CD4-positive, alpha-beta T cell (primary cell): ENCODE measurements at regions not wholly inside any gene's neighbourhood (a gene's known extent, or its start where the extent isn't known, plus 50 kb on each side); places are given as distances from the start of the nearest gene placed in this dataset.
A peak's percentile ranks its signal among the peaks of the same experiment; 100 is the strongest.

Experiments
- ATAC-seq: fragments of 200-7000 bp; cut with Tn5 transposase; one replicate; pipeline ENCODE4 v1.10.0; 2022; ENCODE audit warnings: mild to moderate bottlenecking; ENCODE audit not compliant: poor library complexity
- CTCF ChIA-PET: fragments of 350-600 bp; sonication (Branson Sonifier 250); formaldehyde crosslinking; loops from one replicate; lab custom pipeline; 2021; ENCODE audit warnings: antibody characterized with exemption, inconsistent platforms; lab: Charles Lee
- POLR2A ChIA-PET: fragments of 350-600 bp; sonication (Branson Sonifier 250); formaldehyde crosslinking; loops from one replicate; lab custom pipeline; 2021; ENCODE audit warnings: antibody characterized with exemption, inconsistent platforms; lab: Charles Lee
- DNase-seq, 14 experiments: peaks; one replicate each; pipeline ENCODE4 v3.0.0-alpha.2; 2013 to 2020; ENCODE audit warnings: mixed read lengths in 2 of 14
- H3K27ac ChIP-seq, 2 donors: one replicate each; pipeline versions ENCODE4 v1.5.1 to v1.7.0; 2013; ENCODE audit warnings: low read length in 2 of 2, low read depth in 1 of 2, mild to moderate bottlenecking in 1 of 2
- H3K27me3 ChIP-seq, 2 experiments: 1 replicate in 1 of 2; 2 replicates in 1 of 2; pipeline versions ENCODE4 v1.6.1 to v1.7.0; 2013; ENCODE audit warnings: low read length in 2 of 2, control low read depth in 1 of 2, mild to moderate bottlenecking in 1 of 2, moderate library complexity in 1 of 2; ENCODE audit not compliant: insufficient read depth in 2 of 2, control insufficient read depth in 1 of 2
- H3K36me3 ChIP-seq: one replicate; pipeline ENCODE4 v1.6.1; 2013; ENCODE audit warnings: low read length, control low read depth; ENCODE audit not compliant: insufficient read depth
- H3K4me1 ChIP-seq: one replicate; pipeline ENCODE4 v1.6.1; 2013; ENCODE audit warnings: low read length, control low read depth; ENCODE audit not compliant: insufficient read depth
- H3K4me3 ChIP-seq: one replicate; pipeline ENCODE4 v1.5.1; 2013; ENCODE audit warnings: mild to moderate bottlenecking, low read length, moderate library complexity
- H3K9me3 ChIP-seq, 2 experiments: 1 replicate in 1 of 2; 2 replicates in 1 of 2; pipeline versions ENCODE4 v1.6.1 to v1.7.0; 2013; ENCODE audit warnings: low read length in 2 of 2, mild to moderate bottlenecking in 2 of 2, control low read depth in 1 of 2, moderate library complexity in 1 of 2; ENCODE audit not compliant: control insufficient read depth in 1 of 2, insufficient read depth in 1 of 2
- H3K27ac Mint-ChIP-seq: one replicate; pipeline ENCODE4 v1.8.0; 2020; ENCODE audit warnings: mixed read lengths
- H3K27me3 Mint-ChIP-seq: one replicate; pipeline ENCODE4 v1.8.0; 2021; ENCODE audit warnings: mixed read lengths
- H3K36me3 Mint-ChIP-seq: one replicate; pipeline ENCODE4 v1.8.0; 2021; ENCODE audit warnings: low read depth, mixed read lengths
- H3K4me1 Mint-ChIP-seq: one replicate; pipeline ENCODE4 v1.8.0; 2021; ENCODE audit warnings: low read depth, mixed read lengths
- H3K4me3 Mint-ChIP-seq: one replicate; pipeline ENCODE4 v1.8.0; 2020; ENCODE audit warnings: mild to moderate bottlenecking, mixed read lengths
- H3K9me3 Mint-ChIP-seq: one replicate; pipeline ENCODE4 v1.8.0; 2020; ENCODE audit warnings: mixed read lengths
- CTCF ChIP-seq: fragments of 200-600 bp; IDR thresholded peaks from one replicate; pipeline ENCODE4 v1.8.0; 2022; ENCODE audit warnings: antibody characterized with exemption, mild to moderate bottlenecking
- intact Hi-C, 2 experiments: fragments of 100-400 bp; cut with DNase I in 1 of 2; cut with micrococcal nuclease in 1 of 2; formaldehyde crosslinking; loops; one replicate each; pipeline versions ENCODE4 v1.15.1 to v1.9.0; 2023 to 2025; cut with DNase I, micrococcal nuclease

GRCh38 chr6:22150368-22151035 is 146.3 kb downstream of the PRL start:
- no peak overlapping the region for H3K27ac ChIP-seq
- ChIA-PET POLR2A (interaction anchor here (5.5 kb wide), 1 partner anchor 555 kb away, joined by 53 read pairs; the partner anchor contains the start of gene SOX4), CTCF (interaction anchor here (2.0 kb wide), 1 partner anchor 12 kb away, joined by 7 read pairs; no protein-coding TSS in a partner anchor)
- no peaks in the 10 kb centered on the region for H3K36me3 ChIP-seq
- ATAC-seq (no peak), DNase-seq (no peak)
- Mint-ChIP-seq H3K27me3 (peaks cover 28% of the 10 kb centered on the region), H3K4me1 (peaks cover 28% of the 10 kb centered on the region), H3K27ac (peak overlapping the region; percentile 80), H3K4me3 (no peak overlapping the region), H3K9me3 (no peaks in the 10 kb centered on the region), H3K36me3 (peaks cover 5% of the 10 kb centered on the region)
- H3K4me1 ChIP-seq: no peaks in the 10 kb centered on the region
- no peak overlapping the region for H3K4me3 ChIP-seq
- no peak for TF ChIP-seq CTCF
- peaks cover 8 to 21% of the 10 kb centered on the region in 2 experiments for H3K27me3 ChIP-seq
- intact Hi-C loops: no loop called here
- peaks cover 0 to 4% of the 10 kb centered on the region in 2 experiments for H3K9me3 ChIP-seq

GRCh38 chr6:22151892-22152291 is 144.9 kb downstream of the PRL start:
- peaks cover 18% of the 10 kb centered on the region for H3K4me1 Mint-ChIP-seq
- H3K36me3 ChIP-seq: no peaks in the 10 kb centered on the region
- DNase-seq: no peak
- no peaks in the 10 kb centered on the region for H3K9me3 Mint-ChIP-seq
- ATAC-seq: no peak
- ChIA-PET POLR2A (no interaction called here), CTCF (no interaction called here)
- intact Hi-C loops: no loop called here
- TF ChIP-seq CTCF: no peak
- no peak overlapping the region for H3K27ac ChIP-seq
- H3K27me3 ChIP-seq: peaks cover 4 to 19% of the 10 kb centered on the region in 2 experiments
- H3K27me3 Mint-ChIP-seq: peaks cover 18% of the 10 kb centered on the region
- no peak overlapping the region for H3K27ac Mint-ChIP-seq
- peaks cover 3% of the 10 kb centered on the region for H3K36me3 Mint-ChIP-seq
- no peaks in the 10 kb centered on the region for H3K9me3 ChIP-seq
- H3K4me1 ChIP-seq: no peaks in the 10 kb centered on the region
- no peak overlapping the region for H3K4me3 Mint-ChIP-seq
- H3K4me3 ChIP-seq: no peak overlapping the region

GRCh38 chr6:22152841-22153240 is 144.0 kb downstream of the PRL start:
- Mint-ChIP-seq H3K9me3 (no peaks in the 10 kb centered on the region), H3K4me1 (peaks cover 10% of the 10 kb centered on the region), H3K27ac (no peak overlapping the region), H3K36me3 (no peaks in the 10 kb centered on the region), H3K27me3 (peaks cover 9% of the 10 kb centered on the region), H3K4me3 (no peak overlapping the region)
- no peak overlapping the region for H3K27ac ChIP-seq
- intact Hi-C loops: no loop called here
- no peaks in the 10 kb centered on the region for H3K9me3 ChIP-seq
- no peaks in the 10 kb centered on the region for H3K36me3 ChIP-seq
- H3K4me1 ChIP-seq: no peaks in the 10 kb centered on the region
- ChIA-PET CTCF (no interaction called here), POLR2A (no interaction called here)
- ATAC-seq (no peak), DNase-seq (no peak)
- TF ChIP-seq CTCF: no peak
- H3K27me3 ChIP-seq: peaks cover 0 to 10% of the 10 kb centered on the region in 2 experiments
- no peak overlapping the region for H3K4me3 ChIP-seq
